VCaP (cell line): ENCODE measurements at regions not wholly inside any gene's neighbourhood (a gene's known extent, or its start where the extent isn't known, plus 50 kb on each side); places are given as distances from the start of the nearest gene placed in this dataset.

Experiments used
- H3K27ac ChIP-seq: fragments of 450-650 bp; 2 replicates; pipeline ENCODE4 v1.5.1; 2017
- TF ChIP-seq, protein P1 (sequence below): fragments of 450-650 bp; conservative IDR thresholded peaks from 2 replicates; pipeline ENCODE4 v1.5.1; 2017; ENCODE audit warnings: mild to moderate bottlenecking, moderate library complexity

DNA sequence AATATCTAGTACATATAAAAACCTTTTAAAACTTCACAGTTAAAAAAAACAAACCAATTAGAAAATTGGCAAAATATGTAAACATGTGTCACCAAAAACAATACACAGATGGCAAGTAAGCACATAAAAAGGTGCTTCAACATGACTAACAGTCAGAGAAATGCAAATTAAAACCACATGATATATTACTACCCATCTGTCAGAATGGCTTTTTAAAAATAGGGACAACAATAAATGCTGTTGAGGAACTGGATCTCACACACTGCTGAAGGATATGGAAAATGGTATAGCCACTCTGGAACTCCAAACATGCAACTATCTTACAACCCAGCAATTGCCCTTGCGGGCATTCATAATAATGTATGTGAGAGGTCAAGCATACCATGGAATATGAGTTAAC lies 1153.6 kb downstream of the FLRT2 start:
- H3K27ac ChIP-seq, result no peak overlapping the region
- TF ChIP-seq, protein P1, sequence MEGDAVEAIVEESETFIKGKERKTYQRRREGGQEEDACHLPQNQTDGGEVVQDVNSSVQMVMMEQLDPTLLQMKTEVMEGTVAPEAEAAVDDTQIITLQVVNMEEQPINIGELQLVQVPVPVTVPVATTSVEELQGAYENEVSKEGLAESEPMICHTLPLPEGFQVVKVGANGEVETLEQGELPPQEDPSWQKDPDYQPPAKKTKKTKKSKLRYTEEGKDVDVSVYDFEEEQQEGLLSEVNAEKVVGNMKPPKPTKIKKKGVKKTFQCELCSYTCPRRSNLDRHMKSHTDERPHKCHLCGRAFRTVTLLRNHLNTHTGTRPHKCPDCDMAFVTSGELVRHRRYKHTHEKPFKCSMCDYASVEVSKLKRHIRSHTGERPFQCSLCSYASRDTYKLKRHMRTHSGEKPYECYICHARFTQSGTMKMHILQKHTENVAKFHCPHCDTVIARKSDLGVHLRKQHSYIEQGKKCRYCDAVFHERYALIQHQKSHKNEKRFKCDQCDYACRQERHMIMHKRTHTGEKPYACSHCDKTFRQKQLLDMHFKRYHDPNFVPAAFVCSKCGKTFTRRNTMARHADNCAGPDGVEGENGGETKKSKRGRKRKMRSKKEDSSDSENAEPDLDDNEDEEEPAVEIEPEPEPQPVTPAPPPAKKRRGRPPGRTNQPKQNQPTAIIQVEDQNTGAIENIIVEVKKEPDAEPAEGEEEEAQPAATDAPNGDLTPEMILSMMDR, result no peak

DNA sequence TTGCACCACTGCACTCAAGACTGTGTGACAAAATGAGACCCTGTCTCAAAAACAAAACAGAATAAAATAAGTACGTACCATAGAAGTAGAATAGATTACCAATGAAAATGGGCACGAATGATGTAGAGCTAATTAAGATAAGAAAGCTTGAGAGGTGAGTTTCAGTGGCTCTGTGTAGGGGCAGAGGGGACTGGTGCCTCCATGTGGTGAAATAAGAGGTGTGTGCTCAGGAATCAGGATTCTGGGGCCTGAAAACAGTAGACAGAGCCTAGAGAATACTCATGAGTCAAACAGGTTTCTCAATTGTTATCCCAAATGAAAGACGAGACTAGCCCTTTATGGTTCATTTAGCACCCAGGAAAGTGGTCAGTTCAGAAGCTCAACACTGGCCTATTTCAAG lies 1145.1 kb downstream of the FLRT2 start:
- TF ChIP-seq, protein P1, result no peak
- H3K27ac ChIP-seq, result no peak overlapping the region

DNA sequence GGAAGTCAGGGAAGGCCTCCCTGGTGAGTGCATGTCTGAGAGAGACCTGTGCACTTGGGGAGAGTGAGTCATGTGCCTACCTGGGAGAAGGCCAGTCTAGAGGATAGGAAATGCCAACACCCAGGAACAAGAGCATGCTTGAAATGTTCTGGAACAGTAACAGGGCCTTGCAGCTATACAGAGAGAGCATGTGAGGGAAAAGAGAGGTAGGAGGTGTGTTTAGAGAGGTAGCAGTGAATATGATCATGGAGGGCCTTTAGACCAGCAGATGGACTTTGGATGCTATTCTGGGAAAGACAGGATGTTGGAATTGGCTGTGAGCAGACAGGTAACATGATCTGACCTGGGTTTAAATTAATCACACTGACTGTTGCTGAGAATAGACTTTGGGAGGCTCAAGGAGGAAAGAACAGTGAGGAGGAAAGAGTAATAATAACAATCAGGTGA lies 1143.6 kb downstream of the FLRT2 start:
- TF ChIP-seq, protein P1, result no peak
- H3K27ac ChIP-seq, result no peak overlapping the region

DNA sequence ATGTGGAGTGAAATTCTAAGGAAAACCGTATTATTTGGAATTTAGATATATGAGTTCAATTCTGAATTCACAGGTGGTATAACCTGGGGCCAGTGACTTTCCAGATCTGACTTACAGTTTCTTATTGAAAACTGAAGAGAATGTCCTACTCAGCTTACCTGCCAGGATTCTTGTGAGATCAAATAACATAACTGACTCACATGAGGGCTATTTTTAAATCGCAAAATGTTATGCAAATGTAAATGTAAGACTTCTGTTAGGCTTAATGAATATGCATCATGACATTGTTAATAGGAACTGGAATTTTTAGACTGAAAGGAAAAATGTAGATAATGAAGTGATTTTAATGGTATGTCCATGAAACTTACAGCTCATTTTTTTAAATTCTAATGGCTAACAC lies 1142.1 kb downstream of the FLRT2 start:
- TF ChIP-seq, protein P1, result no peak
- H3K27ac ChIP-seq, result no peak overlapping the region

DNA sequence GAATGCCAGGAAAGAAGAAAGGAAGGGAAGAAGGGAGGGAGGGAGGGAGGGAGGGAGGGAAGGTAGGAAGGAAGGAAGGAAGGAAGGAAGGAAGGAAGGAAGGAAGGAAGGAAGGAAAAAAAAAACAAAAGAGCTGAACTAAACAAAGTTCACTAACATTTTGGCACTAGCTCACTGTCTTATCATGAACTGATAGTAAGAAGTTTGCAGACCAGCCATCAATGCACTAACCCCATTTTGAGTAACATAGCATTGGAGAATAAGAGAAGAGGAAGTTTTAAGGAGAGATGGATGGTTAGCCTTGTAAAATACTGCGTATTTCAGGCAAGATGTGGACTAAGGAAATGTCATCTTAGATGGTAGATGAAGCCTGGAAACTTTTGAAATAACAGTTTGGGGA lies 1136.0 kb downstream of the FLRT2 start:
- TF ChIP-seq, protein P1, result no peak
- H3K27ac ChIP-seq, result no peak overlapping the region

DNA sequence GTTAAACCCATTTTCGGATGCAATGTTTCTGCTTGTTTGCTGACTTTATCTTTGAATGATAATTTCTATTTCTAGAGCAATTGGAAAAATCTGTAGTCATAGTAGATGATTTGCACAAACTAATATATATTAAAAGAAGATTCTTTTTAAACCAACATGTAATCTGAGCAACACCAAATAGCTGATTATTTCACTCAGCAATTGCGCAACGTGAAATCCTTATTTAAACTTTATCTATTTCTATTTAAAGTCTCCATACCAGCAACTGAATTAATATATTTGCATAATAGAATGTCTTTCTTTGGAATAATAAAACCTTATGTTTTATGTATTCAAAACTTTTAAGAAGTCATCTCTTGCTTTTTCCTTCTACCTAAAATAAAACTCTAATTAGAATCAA lies 1132.4 kb downstream of the FLRT2 start:
- TF ChIP-seq, protein P1, result no peak
- H3K27ac ChIP-seq, result no peak overlapping the region

DNA sequence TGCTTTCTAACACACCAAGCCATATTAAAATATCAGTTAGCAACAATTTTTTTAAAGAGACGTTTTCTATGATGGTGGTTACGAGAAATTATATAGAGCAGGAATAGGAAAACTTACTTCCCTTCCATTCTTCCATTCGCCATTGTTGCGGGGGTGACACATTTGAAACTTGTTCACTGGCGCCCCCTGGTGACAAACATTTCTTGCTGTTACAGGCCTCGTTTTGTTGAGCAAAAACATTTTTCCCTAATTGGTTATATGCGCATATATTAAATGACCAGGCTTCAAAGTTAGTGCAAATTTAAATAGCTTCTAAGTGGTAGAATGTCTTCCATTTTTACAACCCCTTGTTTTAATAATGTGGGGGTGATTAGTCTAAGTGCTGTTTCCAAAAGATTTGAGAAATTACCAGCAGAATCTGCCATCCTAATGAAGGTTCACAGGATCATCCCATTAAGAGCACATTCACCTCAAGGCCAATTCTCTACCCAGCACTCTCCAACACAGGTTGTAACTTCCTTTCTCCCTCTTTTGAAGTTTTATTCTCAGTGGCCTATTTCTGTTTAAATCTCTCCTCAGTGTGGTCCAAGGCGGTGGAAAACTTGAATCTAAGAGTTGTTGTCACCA lies 1124.7 kb downstream of the FLRT2 start:
- TF ChIP-seq, protein P1, result peak; percentile 82

More for the DNA sequence above, 1124.7 kb downstream of the FLRT2 start:
- no peak overlapping the region for H3K27ac ChIP-seq
